ENCODE measurements at regions not wholly inside any gene's neighbourhood (a gene's known extent, or its start where the extent isn't known, plus 50 kb on each side); places are given as distances from the start of the nearest gene placed in this dataset.

- TF ChIP-seq EZH2 (IDR thresholded peaks at IDR 0.05; ENCODE audit: insufficient read depth, poor library complexity, severe bottlenecking), result no peak
- TF ChIP-seq EZH2phosphoT487 (IDR thresholded peaks at IDR 0.05; ENCODE audit: insufficient read depth, low read depth), result no peak
These were observed 242.6 kb upstream of the OSR1 start for GRCh38 chr2:19600982-19601381.
